ENCODE measurements at regions not wholly inside any gene's neighbourhood (a gene's known extent, or its start where the extent isn't known, plus 50 kb on each side); places are given as distances from the start of the nearest gene placed in this dataset.

- no peak overlapping the region for H3K4me3 ChIP-seq (ENCODE audit: low read depth, poor library complexity, severe bottlenecking)
- TF ChIP-seq CTCF (IDR thresholded peaks at IDR 0.05) (no peak), POLR2A (IDR thresholded peaks at IDR 0.05) (no peak)
- DNase-seq (ENCODE audit: low spot score in 2 of 2), result no peak
- intact Hi-C loops (cut with DNase I; ENCODE audit: low total_unique reads), result no loop called here
- 57 to 59% methylated on average over 3 of the region's 3 CpGs for WGBS, 2 donors
These were observed 120.1 kb downstream of the ASCL4 start for GRCh38 chr12:107894589-107894988.

- no peak for DNase-seq (ENCODE audit: low spot score in 2 of 2)
- intact Hi-C loops (cut with DNase I; ENCODE audit: low total_unique reads), result no loop called here
- H3K4me3 ChIP-seq (ENCODE audit: low read depth, poor library complexity, severe bottlenecking), result no peak overlapping the region
- TF ChIP-seq CTCF (IDR thresholded peaks at IDR 0.05), result no peak
- no peak for TF ChIP-seq POLR2A (IDR thresholded peaks at IDR 0.05)
These were observed 121.5 kb downstream of the ASCL4 start for GRCh38 chr12:107895966-107896365.

GRCh38 chr12:107900588-107900987, 126.1 kb downstream of the ASCL4 start:
- no peak overlapping the region for H3K4me3 ChIP-seq (ENCODE audit: low read depth, poor library complexity, severe bottlenecking)
- intact Hi-C loops (cut with DNase I; ENCODE audit: low total_unique reads), result no loop called here
- no peak for DNase-seq (ENCODE audit: low spot score in 2 of 2)
- TF ChIP-seq POLR2A (IDR thresholded peaks at IDR 0.05) (no peak), CTCF (IDR thresholded peaks at IDR 0.05) (no peak)
- 84 to 90% methylated on average over 2 of the region's 2 CpGs for WGBS, 2 donors

- peak; percentile 31 to 87 for DNase-seq (ENCODE audit: low spot score in 2 of 2)
- intact Hi-C loops (cut with DNase I; ENCODE audit: low total_unique reads), result no loop called here
- no peak overlapping the region for H3K4me3 ChIP-seq (ENCODE audit: low read depth, poor library complexity, severe bottlenecking)
- TF ChIP-seq CTCF (IDR thresholded peaks at IDR 0.05) (no peak), POLR2A (IDR thresholded peaks at IDR 0.05) (no peak)
- WGBS, 2 donors, result 2 to 3% methylated on average over 35 to 41 of the region's 46 CpGs
These were observed 129.0 kb downstream of the ASCL4 start for GRCh38 chr12:107903341-107904061.

GRCh38 chr12:107906707-107907106, 132.2 kb downstream of the ASCL4 start:
- intact Hi-C loops (cut with DNase I; ENCODE audit: low total_unique reads), result no loop called here
- no peak overlapping the region for H3K4me3 ChIP-seq (ENCODE audit: low read depth, poor library complexity, severe bottlenecking)
- 71% methylated on average over 4 of the region's 4 CpGs for WGBS, 2 donors
- no peak for TF ChIP-seq POLR2A (IDR thresholded peaks at IDR 0.05)
- TF ChIP-seq CTCF (IDR thresholded peaks at IDR 0.05), result no peak
- no peak for DNase-seq (ENCODE audit: low spot score in 2 of 2)

All from lower leg skin (tissue), 4 donors.